ENCODE measurements at regions not wholly inside any gene's neighbourhood (a gene's known extent, or its start where the extent isn't known, plus 50 kb on each side); places are given as distances from the start of the nearest gene placed in this dataset.
"Not testable (repeated sequence)": the region's sequence is repeated elsewhere in the genome, so short reads cannot be mapped to it uniquely, and the experiment has no call there.

GRCh38 chr18:78804206-78805030 lies 175.2 kb upstream of the SALL3 start:
- no peak for DNase-seq

GRCh38 chr18:78805840-78806239 lies 173.8 kb upstream of the SALL3 start:
- DNase-seq: no peak

- DNase-seq: no peak
Measured at GRCh38 chr18:78807668-78808067, 171.9 kb upstream of the SALL3 start.

- no peak for DNase-seq
Measured at GRCh38 chr18:78809845-78810244, 169.8 kb upstream of the SALL3 start.

- no peak for DNase-seq
Measured at GRCh38 chr18:78810706-78811105, 168.9 kb upstream of the SALL3 start.

- DNase-seq: no peak
Measured at GRCh38 chr18:78812067-78812466, 167.6 kb upstream of the SALL3 start.

GRCh38 chr18:78813156-78813555 lies 166.5 kb upstream of the SALL3 start:
- no peak for DNase-seq

GRCh38 chr18:78813936-78814710 lies 165.5 kb upstream of the SALL3 start:
- no peak for DNase-seq

- no peak for DNase-seq
Measured at GRCh38 chr18:78814766-78815165, 164.9 kb upstream of the SALL3 start.

GRCh38 chr18:78816114-78816513 lies 163.5 kb upstream of the SALL3 start:
- DNase-seq: no peak

- no peak for DNase-seq
Measured at GRCh38 chr18:78816916-78817315, 162.7 kb upstream of the SALL3 start.

- DNase-seq: no peak
Measured at GRCh38 chr18:78818495-78818894, 161.1 kb upstream of the SALL3 start.

GRCh38 chr18:78818961-78819360 lies 160.7 kb upstream of the SALL3 start:
- no peak for DNase-seq

GRCh38 chr18:78820161-78820834 lies 159.3 kb upstream of the SALL3 start:
- DNase-seq: no peak

- no peak for DNase-seq
Measured at GRCh38 chr18:78821396-78821795, 158.2 kb upstream of the SALL3 start.

GRCh38 chr18:78822171-78822948 lies 157.3 kb upstream of the SALL3 start:
- no peak for DNase-seq

- no peak for DNase-seq
Measured at GRCh38 chr18:78822949-78823285, 156.7 kb upstream of the SALL3 start.

GRCh38 chr18:78825168-78825567 lies 154.4 kb upstream of the SALL3 start:
- no peak for DNase-seq

- no peak for DNase-seq
Measured at GRCh38 chr18:78826631-78827030, 153.0 kb upstream of the SALL3 start.

GRCh38 chr18:78827141-78827540 lies 152.5 kb upstream of the SALL3 start:
- no peak for DNase-seq

GRCh38 chr18:78828131-78828530 lies 151.5 kb upstream of the SALL3 start:
- no peak for DNase-seq

GRCh38 chr18:78829026-78829425 lies 150.6 kb upstream of the SALL3 start:
- not testable (repeated sequence) for DNase-seq

GRCh38 chr18:78830161-78830560 lies 149.5 kb upstream of the SALL3 start:
- no peak for DNase-seq
